HG02678 (cell line): ENCODE measurements at regions not wholly inside any gene's neighbourhood (a gene's known extent, or its start where the extent isn't known, plus 50 kb on each side); places are given as distances from the start of the nearest gene placed in this dataset.

ENCODE experiments used
- ATAC-seq: cut with Tn5 transposase; IDR thresholded peaks from one replicate; pipeline ENCODE4 v1.9.1; 2021; ENCODE audit warnings: mild to moderate bottlenecking, moderate library complexity; ENCODE audit not compliant: unreplicated experiment

GRCh38 chr3:193946945-193947344, 189.0 kb upstream of the HES1 start:
- ATAC-seq = no peak

- no peak for ATAC-seq
Measured at GRCh38 chr3:193947596-193947995, 188.4 kb upstream of the HES1 start.

GRCh38 chr3:193948459-193948858, 187.5 kb upstream of the HES1 start:
- no peak for ATAC-seq

GRCh38 chr3:193951859-193952258, 184.1 kb upstream of the HES1 start:
- no peak for ATAC-seq

- no peak for ATAC-seq
Measured at GRCh38 chr3:193954752-193955151, 181.2 kb upstream of the HES1 start.

- ATAC-seq = no peak
Measured at GRCh38 chr3:193955719-193956118, 180.2 kb upstream of the HES1 start.

- ATAC-seq = no peak
Measured at GRCh38 chr3:193959861-193960260, 176.1 kb upstream of the HES1 start.

GRCh38 chr3:193960487-193961274, 175.3 kb upstream of the HES1 start:
- no peak for ATAC-seq

GRCh38 chr3:193962986-193963685, 172.8 kb upstream of the HES1 start:
- ATAC-seq = no peak

GRCh38 chr3:193963808-193964516, 172.0 kb upstream of the HES1 start:
- peak; percentile 82 for ATAC-seq

GRCh38 chr3:193964517-193964880, 171.4 kb upstream of the HES1 start:
- no peak for ATAC-seq

GRCh38 chr3:193968380-193968974, 167.5 kb upstream of the HES1 start:
- no peak for ATAC-seq

GRCh38 chr3:193970131-193970772, 165.7 kb upstream of the HES1 start:
- peak; percentile 65 for ATAC-seq

GRCh38 chr3:193970773-193971206, 165.2 kb upstream of the HES1 start:
- ATAC-seq = no peak

- peak; percentile 65 for ATAC-seq
Measured at GRCh38 chr3:193971261-193971751, 164.6 kb upstream of the HES1 start.

GRCh38 chr3:193971966-193972365, 164.0 kb upstream of the HES1 start:
- no peak for ATAC-seq

GRCh38 chr3:193972832-193973231, 163.1 kb upstream of the HES1 start:
- ATAC-seq = no peak

- ATAC-seq = no peak
Measured at GRCh38 chr3:193974191-193974652, 161.7 kb upstream of the HES1 start.

- ATAC-seq = no peak
Measured at GRCh38 chr3:193974671-193975535, 161.0 kb upstream of the HES1 start.

GRCh38 chr3:193977622-193978021, 158.3 kb upstream of the HES1 start:
- ATAC-seq = no peak
